SK-N-SH treated with all-trans-retinoic acid at 6 μM for 48 hours (cell line): ENCODE measurements at regions not wholly inside any gene's neighbourhood (a gene's known extent, or its start where the extent isn't known, plus 50 kb on each side); places are given as distances from the start of the nearest gene placed in this dataset.
"Not testable (repeated sequence)": the region's sequence is repeated elsewhere in the genome, so short reads cannot be mapped to it uniquely, and the experiment has no call there.

Experiments
- BACH2 ChIP-seq: fragments of 250-450 bp; sonication (Bioruptor Pico); IDR thresholded peaks from 2 replicates; pipeline ENCODE4 v1.9.0; 2021; ENCODE audit warnings: mild to moderate bottlenecking, borderline replicate concordance
- CSRNP3 ChIP-seq: fragments of 250-450 bp; sonication (Bioruptor Pico); IDR thresholded peaks from 2 replicates; pipeline ENCODE4 v1.5.1; 2021; ENCODE audit warnings: mild to moderate bottlenecking, moderate library complexity
- GLIS3 ChIP-seq: fragments of 250-450 bp; sonication (Bioruptor Pico); IDR thresholded peaks from 2 replicates; pipeline ENCODE4 v1.5.0; 2020; ENCODE audit warnings: mild to moderate bottlenecking, moderate library complexity

GRCh38 chr9:42435715-42436342 is 252.4 kb downstream of the SPATA31A6 start:
- not testable (repeated sequence) for TF ChIP-seq BACH2; GLIS3; CSRNP3 (CRISPR knock-in tag)
